Endothelial cell of umbilical vein (primary cell): ENCODE measurements at regions not wholly inside any gene's neighbourhood (a gene's known extent, or its start where the extent isn't known, plus 50 kb on each side); places are given as distances from the start of the nearest gene placed in this dataset.

Source experiments
- BruUV-seq: library from RNA; stranded (reverse); fragments of 400-500 nt; replicated peaks from 2 replicates; lab custom pipeline; 2021; lab: Mats Ljungman, UMichigan
- CTCF ChIA-PET: fragments of 300-600, 350-600 bp; sonication (Branson Sonifier 250); formaldehyde crosslinking; loops from one replicate; lab custom pipeline; 2021; ENCODE audit warnings: antibody characterized with exemption, inconsistent platforms; lab: Charles Lee
- POLR2A ChIA-PET: fragments of 300-600, 350-600 bp; sonication (Branson Sonifier 250); formaldehyde crosslinking; loops from one replicate; lab custom pipeline; 2021; ENCODE audit warnings: antibody characterized with exemption, inconsistent platforms; lab: Charles Lee
- DNase-seq: peaks from one replicate; pipeline ENCODE4 v3.0.0-alpha.2; 2011; ENCODE audit warnings: low read depth, low spot score
- FAIRE-seq: peaks from 2 replicates; lab custom pipeline; 2011; peaks lifted over from hg19 to GRCh38; lab: Jason Lieb, UNC
- H2AFZ ChIP-seq: 2 replicates; pipeline ENCODE4 v1.6.0; 2012; ENCODE audit warnings: low read depth, low read length, control low read depth, inconsistent platforms
- H3K27ac ChIP-seq: 2 replicates; pipeline ENCODE4 v1.5.1; 2011; ENCODE audit warnings: low read depth, mild to moderate bottlenecking, control low read depth, low read length, moderate library complexity; ENCODE audit not compliant: insufficient read depth
- H3K27me3 ChIP-seq, 2 experiments: 2 replicates each; pipeline versions ENCODE4 v1.6.0 to v1.6.1; 2011; ENCODE audit warnings: low read length in 2 of 2, mixed read lengths in 1 of 2; ENCODE audit not compliant: control insufficient read depth in 2 of 2, insufficient read depth in 2 of 2
- H3K36me3 ChIP-seq, 2 experiments: 2 replicates in 1 of 2; 3 replicates in 1 of 2; pipeline ENCODE4 v1.5.1; 2011; ENCODE audit warnings: low read length in 2 of 2, mild to moderate bottlenecking in 1 of 2, moderate library complexity in 1 of 2; ENCODE audit not compliant: control insufficient read depth in 2 of 2, insufficient read depth in 2 of 2; ENCODE audit errors: extremely low read depth in 1 of 2
- H3K4me1 ChIP-seq: 3 replicates; pipeline ENCODE4 v1.5.1; 2011; ENCODE audit warnings: mild to moderate bottlenecking, low read length; ENCODE audit not compliant: control insufficient read depth, insufficient read depth; ENCODE audit errors: extremely low read depth
- H3K4me2 ChIP-seq: 2 replicates; pipeline ENCODE4 v1.6.1; 2011; ENCODE audit warnings: low read length, control low read depth, mixed read lengths; ENCODE audit not compliant: insufficient read depth
- H3K4me3 ChIP-seq, 3 experiments: fragments of 200-600 bp in 1 of 3; sonication (generic), shearing (Covaris generic) in 1 of 3; replicated peaks in 1 of 3; 2 replicates each; pipeline ENCODE4 v1.5.1; 2011 to 2016; ENCODE audit warnings: control low read depth in 3 of 3, low read length in 3 of 3, mild to moderate bottlenecking in 2 of 3, inconsistent platforms in 1 of 3, low read depth in 1 of 3, moderate library complexity in 1 of 3; ENCODE audit not compliant: insufficient read depth in 1 of 3
- H3K79me2 ChIP-seq: 2 replicates; pipeline ENCODE4 v1.6.0; 2012; ENCODE audit warnings: low read length, inconsistent platforms; ENCODE audit not compliant: control insufficient read depth, insufficient read depth
- H3K9ac ChIP-seq: replicated peaks from 2 replicates; pipeline ENCODE3; 2011; ENCODE audit warnings: low read length, control low read depth; ENCODE audit not compliant: insufficient read depth; ENCODE audit errors: extremely low read depth
- H3K9me1 ChIP-seq: replicated peaks from 3 replicates; pipeline ENCODE4 v1.6.0; 2011; ENCODE audit warnings: mild to moderate bottlenecking, low read length; ENCODE audit not compliant: control insufficient read depth, insufficient read depth; ENCODE audit errors: extremely low read depth
- H3K9me3 ChIP-seq: replicated peaks from 2 replicates; pipeline ENCODE4 v1.5.1; 2012; ENCODE audit warnings: low read length, inconsistent platforms; ENCODE audit not compliant: control insufficient read depth, insufficient read depth
- H4K20me1 ChIP-seq: replicated peaks from 2 replicates; pipeline ENCODE3; 2011; ENCODE audit warnings: mild to moderate bottlenecking, low read length; ENCODE audit not compliant: control insufficient read depth, insufficient read depth; ENCODE audit errors: extremely low read depth
- EZH2 ChIP-seq: IDR thresholded peaks from 2 replicates; pipeline ENCODE4 v1.6.1; 2012; ENCODE audit warnings: borderline replicate concordance, low read depth, mild to moderate bottlenecking, moderate library complexity, low read length, inconsistent platforms; ENCODE audit not compliant: severe bottlenecking
- FOS ChIP-seq: IDR thresholded peaks from 2 replicates; pipeline ENCODE4 v1.6.1; 2011; ENCODE audit warnings: mild to moderate bottlenecking, low read length, moderate library complexity, borderline replicate concordance; ENCODE audit not compliant: insufficient read depth
- GATA2 ChIP-seq: IDR thresholded peaks from 2 replicates; pipeline ENCODE4 v1.7.0; 2011; ENCODE audit warnings: low read depth, mild to moderate bottlenecking, moderate library complexity, mixed read lengths, low read length; ENCODE audit not compliant: insufficient read length, insufficient read depth
- JUN ChIP-seq: IDR thresholded peaks from 2 replicates; pipeline ENCODE4 v1.6.1; 2011; ENCODE audit warnings: borderline replicate concordance, low read depth; ENCODE audit not compliant: insufficient read length, insufficient read depth
- MAX ChIP-seq: IDR thresholded peaks from 2 replicates; pipeline ENCODE4 v1.6.1; 2011; ENCODE audit not compliant: insufficient read depth, insufficient read length
- MYC ChIP-seq: IDR thresholded peaks from one replicate; pipeline ENCODE4 v1.6.1; 2011; ENCODE audit warnings: mild to moderate bottlenecking, low read depth, low read length
- POLR2A ChIP-seq: IDR thresholded peaks from 2 replicates; pipeline ENCODE4 v1.6.1; 2012; ENCODE audit warnings: low read depth, mild to moderate bottlenecking, control low read depth, low read length
- POLR2AphosphoS5 ChIP-seq: IDR thresholded peaks from 2 replicates; pipeline ENCODE4 v1.6.1; 2012; ENCODE audit warnings: low read depth, mild to moderate bottlenecking, control low read depth, low read length, moderate library complexity; ENCODE audit not compliant: insufficient read depth
- dilution Hi-C: fragments of 300-500 bp; cut with MboI; formaldehyde crosslinking; loops from one replicate; pipeline ENCODE4 v1.15.0; 2019; ENCODE audit warnings: low sequenced_read_pairs; ENCODE audit not compliant: extremely low pct_ligation_motif_present
- intact Hi-C: fragments of 100-400 bp; cut with micrococcal nuclease; formaldehyde crosslinking; loops from one replicate; pipeline ENCODE4 v1.10.0; 2022
- TF ChIP-seq, protein P1 (sequence below), 2 donors: IDR thresholded peaks; 1 replicate in 1 of 2; 2 replicates in 1 of 2; pipeline ENCODE4 v1.5.1; 2011; ENCODE audit warnings: low read length in 2 of 2, mild to moderate bottlenecking in 2 of 2, moderate library complexity in 2 of 2, control low read depth in 1 of 2, inconsistent platforms in 1 of 2, low read depth in 1 of 2; ENCODE audit not compliant: insufficient read depth in 1 of 2; ENCODE audit errors: extremely low read depth in 1 of 2

DNA sequence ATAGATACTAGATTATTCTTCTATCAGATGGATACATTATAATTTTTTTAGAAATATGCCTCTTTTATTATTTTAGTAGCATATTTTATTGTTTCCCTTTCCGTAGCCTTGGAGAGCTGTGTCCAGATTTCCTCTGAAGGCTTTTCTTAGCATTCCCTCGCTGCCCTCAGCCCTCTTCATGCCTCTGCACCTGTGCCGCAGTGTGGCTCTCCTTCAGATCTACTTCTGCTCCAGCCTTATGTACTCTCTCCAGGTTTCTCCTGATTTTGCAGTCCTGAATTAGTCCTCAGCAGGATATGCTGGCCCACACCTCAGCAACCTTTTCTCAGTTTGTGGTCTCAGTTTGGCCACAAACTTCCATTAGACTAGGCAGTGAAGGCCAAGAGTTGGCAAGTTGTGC, 1052.0 kb downstream of the TAF11L14 start:
- H2AFZ ChIP-seq = no peak overlapping the region
- H3K36me3 ChIP-seq = no peaks in the 10 kb centered on the region
- no peaks in the 10 kb centered on the region for H4K20me1 ChIP-seq
- dilution Hi-C loops = no loop called here
- no peak for FAIRE-seq
- H3K9me1 ChIP-seq = no peaks in the 10 kb centered on the region
- DNase-seq = no peak
- H3K4me2 ChIP-seq = no peak overlapping the region
- H3K9ac ChIP-seq = no peak overlapping the region
- H3K79me2 ChIP-seq = no peaks in the 10 kb centered on the region
- TF ChIP-seq FOS (no peak), POLR2A (no peak), EZH2 (no peak), JUN (no peak), MYC (no peak), MAX (no peak), POLR2AphosphoS5 (no peak), GATA2 (no peak)
- TF ChIP-seq, protein P1, sequence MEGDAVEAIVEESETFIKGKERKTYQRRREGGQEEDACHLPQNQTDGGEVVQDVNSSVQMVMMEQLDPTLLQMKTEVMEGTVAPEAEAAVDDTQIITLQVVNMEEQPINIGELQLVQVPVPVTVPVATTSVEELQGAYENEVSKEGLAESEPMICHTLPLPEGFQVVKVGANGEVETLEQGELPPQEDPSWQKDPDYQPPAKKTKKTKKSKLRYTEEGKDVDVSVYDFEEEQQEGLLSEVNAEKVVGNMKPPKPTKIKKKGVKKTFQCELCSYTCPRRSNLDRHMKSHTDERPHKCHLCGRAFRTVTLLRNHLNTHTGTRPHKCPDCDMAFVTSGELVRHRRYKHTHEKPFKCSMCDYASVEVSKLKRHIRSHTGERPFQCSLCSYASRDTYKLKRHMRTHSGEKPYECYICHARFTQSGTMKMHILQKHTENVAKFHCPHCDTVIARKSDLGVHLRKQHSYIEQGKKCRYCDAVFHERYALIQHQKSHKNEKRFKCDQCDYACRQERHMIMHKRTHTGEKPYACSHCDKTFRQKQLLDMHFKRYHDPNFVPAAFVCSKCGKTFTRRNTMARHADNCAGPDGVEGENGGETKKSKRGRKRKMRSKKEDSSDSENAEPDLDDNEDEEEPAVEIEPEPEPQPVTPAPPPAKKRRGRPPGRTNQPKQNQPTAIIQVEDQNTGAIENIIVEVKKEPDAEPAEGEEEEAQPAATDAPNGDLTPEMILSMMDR (IDR thresholded peaks at IDR 0.05; ENCODE audit: extremely low read depth in 1 of 2, insufficient read depth in 1 of 2, low read depth in 1 of 2, low read length in 2 of 2) = no peak
- no peaks in the 10 kb centered on the region for H3K4me1 ChIP-seq
- no peak overlapping the region for H3K27ac ChIP-seq
- CTCF ChIA-PET = no interaction called here
- POLR2A ChIA-PET = no interaction called here
- no peak overlapping the region for H3K4me3 ChIP-seq
- no peaks in the 10 kb centered on the region for H3K27me3 ChIP-seq
- H3K9me3 ChIP-seq = no peaks in the 10 kb centered on the region
- intact Hi-C loops = no loop called here
- no TSS peak for BruUV-seq
